CD4-positive, alpha-beta T cell treated with Interferon alpha-2 for 1 hour (primary cell): ENCODE measurements at regions not wholly inside any gene's neighbourhood (a gene's known extent, or its start where the extent isn't known, plus 50 kb on each side); places are given as distances from the start of the nearest gene placed in this dataset.
A peak's percentile ranks its signal among the peaks of the same experiment; 100 is the strongest.

Experiments used
- DNase-seq, 2 donors: peaks; one replicate each; pipeline ENCODE4 v3.0.0-alpha.2; 2020 to 2022

DNA sequence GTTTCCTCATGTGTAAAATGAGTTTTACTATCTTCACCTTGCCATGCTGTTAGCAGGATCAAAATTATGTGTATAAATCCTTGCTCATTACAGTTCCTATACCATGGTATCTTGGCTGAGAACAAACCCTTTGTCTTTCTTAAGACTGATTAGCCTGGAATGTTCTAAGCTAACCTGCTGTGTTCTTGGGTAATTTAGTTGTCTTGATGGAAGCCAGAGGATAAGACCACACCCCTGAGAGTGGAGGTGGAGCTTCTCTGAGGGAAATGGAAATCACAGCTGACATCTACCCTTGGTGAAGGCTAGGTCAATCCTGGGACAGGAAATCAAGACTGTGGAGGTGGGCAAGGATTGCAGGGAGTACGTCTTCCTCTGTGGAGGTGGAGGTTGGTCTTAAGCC, 206.1 kb upstream of the ARHGAP20 start:
- DNase-seq: no peak

DNA sequence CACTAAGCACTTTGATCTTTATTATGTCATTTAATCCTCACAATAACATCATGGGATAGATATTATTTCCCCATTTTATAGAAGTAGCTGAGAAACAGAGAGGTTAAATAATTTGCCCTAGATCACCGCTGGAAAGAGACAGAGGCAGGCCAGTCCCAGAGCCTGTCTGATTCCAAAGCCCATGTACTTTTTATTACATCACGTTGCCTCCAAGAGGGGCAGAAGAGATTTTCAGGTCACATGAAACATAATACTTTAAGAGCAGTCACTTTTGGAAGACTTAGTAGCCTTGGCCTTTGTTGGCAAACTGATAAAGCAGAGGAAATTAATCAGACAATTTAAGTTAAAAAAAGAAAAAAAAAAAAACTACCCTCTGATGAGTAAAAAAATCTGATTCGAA, 200.2 kb upstream of the ARHGAP20 start:
- no peak for DNase-seq

DNA sequence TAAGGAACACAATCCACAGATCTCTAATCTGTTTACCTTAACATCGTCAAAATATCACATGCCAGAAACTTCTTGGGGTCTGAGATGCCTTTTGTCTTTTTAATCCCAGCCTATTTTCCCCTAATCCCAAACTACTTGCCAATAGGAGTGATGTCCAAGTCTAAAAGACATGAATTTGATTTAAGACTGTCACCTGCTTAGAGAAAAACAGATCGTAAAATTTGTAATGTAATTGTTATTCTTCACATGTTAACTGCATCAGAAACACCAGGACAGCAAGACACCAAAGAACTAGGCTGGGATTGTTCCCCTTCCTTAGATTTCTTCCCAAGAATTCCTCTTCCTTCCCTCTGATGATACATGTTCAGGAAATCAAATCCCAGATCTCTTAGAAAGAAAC, 198.1 kb upstream of the ARHGAP20 start:
- no peak for DNase-seq

DNA sequence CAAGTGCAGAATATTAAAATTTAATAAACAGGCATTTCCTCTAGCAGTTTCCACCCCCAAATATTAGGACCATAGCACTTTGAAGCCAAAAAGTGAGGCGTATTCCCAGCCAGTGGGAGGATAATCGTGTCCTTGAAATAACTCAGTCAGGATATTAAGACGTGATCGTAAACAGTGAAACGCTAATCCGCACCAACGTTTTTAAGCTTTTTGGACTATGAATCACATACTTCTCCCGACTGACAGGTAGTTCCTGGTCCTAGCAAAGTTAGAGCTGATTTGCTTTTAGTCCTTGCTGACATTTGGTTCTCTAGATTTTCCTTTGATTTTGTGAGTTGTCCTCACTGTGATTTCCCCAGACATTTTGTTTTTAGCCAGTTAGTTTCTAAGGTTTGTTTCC, 197.1 kb upstream of the ARHGAP20 start:
- no peak for DNase-seq

DNA sequence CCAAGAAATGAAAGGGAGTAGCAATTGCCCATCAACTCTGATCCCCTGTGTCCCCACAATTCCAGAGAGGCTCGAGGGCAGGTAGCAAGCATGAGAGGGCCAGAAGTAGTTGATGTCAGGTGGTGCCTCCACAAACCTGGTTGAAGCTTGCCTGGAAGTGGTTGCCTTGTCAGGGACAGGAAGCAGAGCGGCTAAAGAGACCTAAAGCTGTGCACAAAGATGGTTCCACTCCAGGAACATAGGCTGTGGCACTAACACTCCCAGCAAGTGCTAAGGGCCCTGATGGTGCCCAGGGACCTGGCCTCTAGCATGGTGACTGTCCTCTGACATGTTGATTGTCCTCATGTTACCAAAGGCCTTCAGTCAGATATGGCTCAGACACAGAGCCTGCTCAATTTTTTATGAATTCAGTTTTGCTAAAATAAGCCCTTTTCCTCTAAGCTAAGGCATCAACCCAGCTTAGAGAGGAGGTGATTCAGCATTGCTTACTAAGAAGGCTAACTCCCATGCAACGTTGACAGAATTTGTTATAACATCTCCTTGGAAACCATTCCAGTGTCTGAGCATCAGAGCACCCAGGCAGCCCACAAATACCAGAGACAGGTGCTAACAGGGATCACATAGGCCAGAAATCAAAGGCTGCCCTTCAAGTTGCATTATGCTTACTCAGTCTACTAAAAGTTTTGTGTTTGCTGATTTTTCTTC, 196.3 kb upstream of the ARHGAP20 start:
- DNase-seq: no peak

DNA sequence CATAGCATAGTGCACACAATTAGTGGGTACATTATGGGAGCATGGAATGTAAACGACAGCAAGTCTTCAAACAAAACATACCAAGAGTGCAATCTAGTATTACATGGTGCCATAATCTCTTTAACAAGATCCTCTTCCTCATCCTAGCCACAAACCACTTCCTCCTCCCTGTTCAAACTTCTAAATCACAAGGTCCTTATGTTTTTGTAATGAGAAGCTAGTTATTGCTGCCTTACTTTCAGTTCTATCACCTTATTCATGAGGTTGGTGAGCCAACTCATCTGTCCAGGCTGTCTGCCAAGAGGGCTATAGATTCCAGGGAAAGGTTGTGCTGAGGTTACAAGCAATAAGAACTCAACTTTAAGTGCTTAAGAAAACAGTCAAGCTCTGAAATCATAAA, 195.4 kb upstream of the ARHGAP20 start:
- DNase-seq: peak; percentile 6 to 30

DNA sequence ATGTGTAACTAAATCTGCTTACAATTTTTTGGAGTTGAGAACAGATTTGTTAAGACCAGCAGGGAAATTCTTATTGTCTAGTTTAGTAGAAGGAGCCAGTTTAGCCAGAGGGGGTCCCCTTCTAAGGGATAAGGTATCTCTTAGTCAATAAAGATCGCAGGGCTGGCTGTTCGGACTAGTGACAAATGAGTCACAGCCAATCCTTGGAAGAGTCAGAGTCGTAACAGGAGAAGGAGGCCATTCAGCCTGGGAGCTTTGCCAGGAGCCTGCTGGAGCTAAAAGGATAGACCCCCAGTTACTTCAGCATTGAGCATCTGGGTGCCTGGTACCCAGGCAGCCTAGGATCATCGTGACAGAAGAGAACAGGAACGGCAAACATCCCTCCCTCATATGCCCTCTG, 191.6 kb upstream of the ARHGAP20 start:
- DNase-seq: no peak

DNA sequence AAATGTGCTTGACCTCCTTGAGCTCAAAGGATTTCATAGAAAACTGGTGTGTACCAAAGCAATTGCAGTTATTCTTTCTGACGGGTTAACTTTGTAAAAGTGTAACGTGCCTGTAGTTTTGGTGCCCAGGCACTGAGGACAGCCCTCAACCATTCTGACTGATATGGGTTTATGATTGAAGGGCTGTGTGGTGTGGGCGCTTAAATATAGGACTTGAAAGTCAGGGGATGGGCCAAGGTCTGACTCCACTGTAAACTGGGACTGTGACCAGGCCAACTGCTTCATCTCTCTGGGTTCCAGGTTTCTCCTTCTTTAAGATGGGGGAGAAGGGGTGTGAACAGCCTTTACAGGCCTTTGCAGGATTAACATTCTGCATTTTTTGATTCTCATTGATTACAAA, 191.1 kb upstream of the ARHGAP20 start:
- DNase-seq: no peak

DNA sequence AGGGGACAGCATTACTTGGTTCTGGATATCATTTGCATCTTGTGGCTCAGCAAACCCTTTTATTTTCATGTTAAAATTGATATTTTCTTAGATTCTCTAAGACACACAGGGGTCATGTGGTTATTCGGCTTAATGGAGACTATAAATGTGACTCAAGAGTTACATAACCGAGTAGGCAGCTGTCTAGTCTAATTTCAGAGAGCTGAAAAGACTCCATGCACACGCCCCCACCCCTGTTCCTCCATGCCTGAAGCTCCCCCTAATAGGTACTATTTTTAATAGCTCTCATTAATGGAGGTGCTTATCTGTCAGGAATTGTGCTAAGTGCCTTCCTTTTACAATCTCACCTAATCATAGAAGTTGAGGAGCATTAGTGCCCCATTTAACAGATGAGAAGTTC, 189.2 kb upstream of the ARHGAP20 start:
- DNase-seq: no peak

DNA sequence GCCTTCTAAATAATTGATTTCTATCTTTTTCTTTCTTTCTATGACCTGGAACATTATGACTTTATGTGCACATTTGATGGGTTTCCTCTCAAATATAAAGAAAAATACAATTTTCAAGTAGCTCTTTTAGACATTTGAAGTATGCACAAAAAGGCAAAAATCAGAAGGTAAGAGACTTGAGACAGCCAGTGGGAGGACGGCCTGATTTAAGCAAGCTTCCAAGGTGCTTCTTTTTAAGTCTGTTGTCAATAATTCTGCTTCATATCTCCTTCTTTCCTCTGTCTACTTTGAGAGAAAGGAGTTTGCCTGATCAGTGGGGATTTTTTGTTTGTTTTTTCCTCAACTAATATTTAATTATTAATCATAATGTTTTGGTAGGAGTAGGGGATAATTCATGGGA, 188.2 kb upstream of the ARHGAP20 start:
- no peak for DNase-seq

DNA sequence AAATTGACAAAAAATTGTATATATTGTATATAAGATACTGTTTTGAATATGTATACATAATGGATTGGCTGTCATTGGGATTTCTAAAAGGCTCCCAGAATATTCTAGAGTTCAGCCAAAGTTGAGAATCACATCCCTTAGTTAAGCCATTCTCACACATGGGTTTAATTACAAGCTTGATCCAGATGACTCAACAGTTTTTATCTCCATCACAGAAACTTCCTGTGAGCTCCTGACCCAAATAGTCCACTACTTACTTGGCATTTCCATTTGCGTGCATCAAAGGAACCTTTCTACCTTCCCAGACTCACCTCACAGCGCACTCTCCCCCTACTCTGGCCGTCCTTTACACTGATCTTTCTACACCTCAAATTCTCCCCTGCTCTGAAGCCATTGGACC, 184.8 kb upstream of the ARHGAP20 start:
- DNase-seq: no peak

DNA sequence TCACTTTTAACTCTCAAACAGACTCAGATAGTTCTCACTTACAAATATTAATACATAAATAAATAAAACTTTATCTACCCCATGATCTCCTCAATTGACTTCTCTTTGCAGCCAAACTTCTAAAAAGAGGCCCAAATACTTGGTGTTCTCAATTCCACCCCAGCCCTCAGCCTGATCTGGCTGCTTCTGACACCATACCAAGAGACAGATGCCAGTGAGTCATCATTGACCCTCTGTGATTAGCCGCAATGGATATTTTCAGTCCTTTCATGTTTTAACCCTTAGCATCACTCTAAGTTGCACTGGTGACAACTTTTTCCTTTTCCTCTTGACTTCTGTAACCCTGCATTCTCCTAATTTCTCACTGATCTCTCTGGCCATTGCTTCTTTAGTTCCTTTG, 184.1 kb upstream of the ARHGAP20 start:
- DNase-seq: no peak

DNA sequence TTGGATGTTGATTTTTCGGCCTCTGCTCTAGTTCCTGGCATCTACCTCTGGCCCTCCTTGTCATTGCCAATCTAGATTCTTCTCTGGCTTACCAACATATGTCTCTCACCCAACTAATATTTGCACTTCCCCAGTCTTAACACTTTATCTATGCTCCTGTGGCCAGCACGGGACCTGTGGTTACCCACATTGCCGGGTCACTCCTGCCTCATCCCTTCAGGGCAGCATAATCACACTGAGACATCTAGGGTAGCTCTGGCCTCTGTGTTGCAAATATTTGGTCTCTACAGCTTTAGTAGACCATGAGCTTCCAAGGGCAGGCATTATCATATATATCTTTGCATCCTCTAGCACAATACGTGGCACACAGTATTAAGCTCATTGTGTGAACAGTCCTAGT, 182.0 kb upstream of the ARHGAP20 start:
- no peak for DNase-seq

DNA sequence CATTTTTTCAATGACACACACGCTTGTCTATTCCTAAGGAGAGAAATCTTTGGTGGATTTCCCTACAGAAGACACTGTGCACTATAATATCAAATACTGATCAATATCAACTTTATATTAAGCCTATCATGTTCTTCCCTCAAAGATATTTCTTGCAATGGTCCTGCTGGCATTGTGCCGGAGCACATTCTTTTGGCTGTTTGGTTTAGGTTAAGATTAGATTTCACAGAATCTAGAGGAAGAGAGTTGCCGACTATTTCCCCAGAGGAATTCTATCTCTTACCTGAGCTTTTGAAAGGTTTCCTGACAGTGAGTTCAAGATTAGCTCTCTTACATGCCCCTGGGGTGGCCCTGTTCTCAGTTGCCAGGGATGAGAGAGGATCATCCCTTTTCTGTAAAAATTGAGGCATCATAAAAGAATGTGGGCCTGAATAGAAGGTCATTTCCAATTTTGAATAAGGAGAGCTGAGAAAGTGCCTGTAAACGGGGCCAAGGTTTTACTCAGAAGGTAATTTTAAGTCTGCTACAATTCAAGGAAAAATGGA, 180.6 kb upstream of the ARHGAP20 start:
- no peak for DNase-seq

DNA sequence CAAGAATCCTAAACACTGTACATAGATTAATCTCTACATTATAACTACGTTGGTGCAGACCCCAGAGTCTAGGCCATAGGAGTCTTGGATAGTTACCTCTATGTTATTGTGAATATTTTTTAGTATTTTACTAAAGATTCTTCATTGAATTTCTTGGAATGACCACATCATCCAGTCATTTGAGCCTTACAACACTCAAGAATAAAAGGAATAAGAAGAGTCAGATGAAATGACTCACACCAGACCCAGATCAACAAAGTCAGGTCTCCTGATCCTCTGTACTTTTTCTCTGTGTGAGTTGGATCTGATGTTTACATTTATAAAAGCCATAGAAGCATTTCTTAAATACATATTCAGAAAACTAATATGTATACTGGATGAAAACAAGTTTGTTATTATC, 179.2 kb upstream of the ARHGAP20 start:
- no peak for DNase-seq

DNA sequence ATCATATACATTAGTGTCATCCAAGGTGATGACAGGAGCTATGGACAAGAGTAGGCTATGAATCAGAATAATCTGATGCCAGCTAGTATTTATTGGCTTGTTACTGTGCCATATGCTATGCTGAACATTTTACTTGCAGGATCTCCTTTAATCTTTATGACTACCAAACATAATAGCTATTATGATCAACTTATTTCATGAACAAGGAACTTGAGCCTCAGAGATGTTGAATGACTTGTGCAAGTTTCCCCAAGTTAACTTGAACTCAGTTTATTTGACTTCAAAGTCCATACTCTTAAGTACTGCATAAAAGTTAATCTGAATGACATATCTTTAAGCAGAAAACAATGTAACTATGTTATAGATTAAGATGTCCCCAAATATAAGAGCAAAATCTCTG, 178.8 kb upstream of the ARHGAP20 start:
- no peak for DNase-seq

DNA sequence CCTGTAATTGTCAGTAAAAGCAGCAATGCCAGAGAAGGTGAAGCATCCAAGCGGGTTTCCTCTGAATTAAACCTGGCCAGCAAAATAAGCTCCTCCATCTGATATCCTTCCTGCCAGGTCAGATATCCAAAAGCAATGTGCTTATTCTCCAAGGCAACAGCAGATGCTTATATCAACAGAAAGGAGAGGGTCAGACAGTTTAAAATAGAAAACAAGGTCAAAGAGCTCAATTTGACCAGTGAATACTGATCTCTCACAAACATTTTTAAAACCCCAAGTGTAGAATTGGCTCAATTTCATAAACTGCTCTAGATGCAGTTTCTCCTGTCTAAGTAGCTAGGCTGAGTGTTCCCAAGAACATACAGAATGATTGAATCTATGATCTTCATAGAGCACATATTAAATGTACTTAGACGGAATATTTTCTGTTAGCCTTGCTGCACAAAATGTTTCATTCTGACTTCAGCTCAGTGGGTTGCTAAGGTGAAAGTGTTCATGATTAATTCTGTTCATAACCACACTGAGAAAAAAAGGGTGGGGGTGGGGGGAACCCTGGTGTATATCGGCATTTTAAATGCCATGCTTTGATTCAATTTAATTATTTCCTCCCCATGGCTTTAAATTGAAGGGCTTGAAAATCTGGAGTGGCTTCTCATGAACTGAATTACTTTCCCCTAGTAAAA, 174.2 kb upstream of the ARHGAP20 start:
- DNase-seq: no peak

DNA sequence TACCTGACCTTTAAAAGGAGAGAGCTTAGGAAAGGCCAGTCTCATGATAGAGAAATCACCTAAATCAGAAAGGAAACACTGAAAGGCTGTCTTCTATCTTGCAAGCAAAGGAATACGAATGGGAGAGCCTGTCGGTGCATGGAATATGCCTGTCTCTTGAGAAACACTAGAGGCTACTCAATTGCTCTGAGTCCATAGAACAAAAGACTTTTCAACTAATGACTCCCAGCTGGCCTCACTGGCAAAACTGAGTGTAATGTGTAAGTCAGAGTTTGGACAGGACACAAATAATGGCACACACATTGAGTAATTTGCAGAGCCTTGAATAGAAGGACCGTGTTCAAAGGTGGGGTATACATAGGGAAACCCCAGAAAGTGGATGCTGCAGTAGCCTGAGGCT, 171.0 kb upstream of the ARHGAP20 start:
- no peak for DNase-seq

DNA sequence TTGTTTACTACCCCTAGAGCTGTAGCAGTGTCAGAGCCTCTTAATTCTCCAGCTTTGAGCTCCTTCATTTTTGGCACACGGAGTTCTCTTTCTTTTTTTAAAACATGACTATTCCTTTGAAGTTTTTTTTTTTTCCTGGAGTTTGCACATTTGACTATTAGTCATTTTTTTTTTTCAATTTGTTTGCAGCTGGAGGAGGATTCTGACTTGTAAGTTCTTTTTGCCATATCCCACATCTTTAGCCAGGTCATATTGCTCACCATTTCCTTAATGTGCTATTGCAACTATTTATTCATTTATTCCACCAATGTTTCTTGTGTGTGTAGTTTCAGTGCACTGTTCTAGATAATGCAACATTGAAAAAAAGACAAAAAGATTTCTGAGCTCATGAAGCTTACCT, 166.3 kb upstream of the ARHGAP20 start:
- no peak for DNase-seq

DNA sequence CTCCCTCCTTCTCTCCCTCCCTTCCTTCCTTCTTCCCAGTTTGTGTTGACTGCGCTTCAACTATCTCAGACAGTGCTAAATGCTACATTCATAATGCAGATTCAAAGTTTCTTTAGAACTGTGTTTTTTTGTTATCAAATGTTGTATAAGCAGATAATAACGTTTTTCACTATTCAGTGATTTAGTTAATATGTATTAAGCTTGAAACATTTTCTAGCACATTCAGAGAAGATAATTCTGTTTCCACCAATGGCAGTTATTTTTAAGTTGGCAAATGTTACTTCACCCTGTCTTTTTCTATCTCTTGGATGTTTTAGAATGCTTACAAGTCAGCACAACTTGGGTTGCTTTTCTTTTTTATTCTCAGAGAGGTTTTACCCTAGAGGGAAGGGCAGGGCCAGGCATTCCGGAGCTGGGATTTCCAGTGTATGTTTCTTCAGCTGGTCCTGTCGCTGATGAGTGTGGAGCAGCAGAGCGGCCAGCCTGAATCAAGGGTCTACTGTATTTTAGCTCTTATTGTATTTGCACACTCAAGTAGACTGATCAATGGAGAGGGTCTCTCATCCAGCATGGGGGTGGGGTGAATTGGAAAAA, 162.3 kb upstream of the ARHGAP20 start:
- DNase-seq: no peak

DNA sequence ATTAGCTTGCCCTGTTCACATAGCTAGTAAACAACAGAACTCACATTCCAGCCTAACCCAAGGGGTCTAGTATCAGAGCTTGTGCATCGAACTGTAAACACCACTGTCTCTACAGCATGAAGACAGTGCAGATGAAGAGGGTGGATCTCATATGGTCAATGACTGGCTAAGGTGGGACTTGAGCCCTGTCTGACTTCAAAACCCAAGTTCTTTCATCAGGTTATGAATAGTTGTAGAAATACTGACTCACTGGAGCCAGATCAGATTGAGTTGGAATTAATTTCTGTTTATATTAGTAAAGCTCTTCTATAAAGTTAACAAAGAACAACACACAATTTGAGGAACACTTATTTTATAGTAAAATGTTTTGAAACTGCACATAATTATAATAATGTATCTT, 161.7 kb upstream of the ARHGAP20 start:
- DNase-seq: no peak

DNA sequence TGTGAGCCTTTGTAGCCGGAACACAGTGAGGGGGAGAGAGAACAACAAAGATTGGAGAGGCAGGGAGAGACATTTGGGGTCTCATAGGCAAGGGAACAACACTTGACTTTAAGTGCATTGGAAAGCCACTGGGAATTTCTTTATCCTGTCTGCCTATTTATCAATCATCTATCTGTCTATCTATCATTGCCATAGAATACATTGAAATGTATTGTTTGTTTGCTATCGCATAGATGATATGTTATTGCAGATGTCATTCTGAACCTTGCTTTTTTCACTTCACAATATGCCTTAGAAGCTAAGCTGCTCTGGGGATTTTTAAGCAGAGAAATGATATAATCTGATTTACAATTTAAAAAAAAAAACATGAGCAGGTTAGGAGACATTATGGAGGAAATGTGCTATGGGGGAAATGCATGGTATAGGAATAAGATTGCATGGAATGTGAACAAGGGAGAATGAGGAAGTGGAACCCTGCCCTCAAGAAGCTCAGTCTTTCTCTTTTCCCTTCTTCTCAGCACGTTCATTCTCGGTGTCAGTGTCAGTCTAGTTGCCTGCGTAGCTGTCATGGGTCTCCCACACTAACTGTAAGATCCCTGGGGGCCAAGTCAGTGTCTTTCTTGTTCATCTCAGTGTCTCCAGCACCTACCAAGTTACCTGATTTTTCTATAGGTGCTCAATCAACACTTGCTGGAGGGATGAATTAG, 158.7 kb upstream of the ARHGAP20 start:
- no peak for DNase-seq

DNA sequence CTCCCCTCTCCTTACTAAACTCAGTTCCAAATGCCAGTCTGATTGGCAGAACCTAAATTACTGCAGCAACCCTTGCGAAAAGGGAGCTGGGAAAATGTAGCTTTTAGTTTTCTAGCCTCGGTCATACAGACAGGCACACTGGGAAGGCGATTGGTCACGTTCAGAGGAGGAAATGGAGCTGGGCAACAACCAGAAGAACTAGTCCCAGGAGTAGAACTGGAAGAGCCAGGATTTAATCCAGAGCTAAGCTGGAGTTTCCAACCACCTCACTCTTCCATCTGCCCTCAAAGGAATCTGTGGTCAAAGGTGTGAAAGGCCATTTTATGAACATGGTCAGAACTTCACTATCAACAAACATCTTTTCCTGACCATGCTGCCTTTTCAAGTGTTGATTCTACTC, 155.7 kb upstream of the ARHGAP20 start:
- DNase-seq: no peak

DNA sequence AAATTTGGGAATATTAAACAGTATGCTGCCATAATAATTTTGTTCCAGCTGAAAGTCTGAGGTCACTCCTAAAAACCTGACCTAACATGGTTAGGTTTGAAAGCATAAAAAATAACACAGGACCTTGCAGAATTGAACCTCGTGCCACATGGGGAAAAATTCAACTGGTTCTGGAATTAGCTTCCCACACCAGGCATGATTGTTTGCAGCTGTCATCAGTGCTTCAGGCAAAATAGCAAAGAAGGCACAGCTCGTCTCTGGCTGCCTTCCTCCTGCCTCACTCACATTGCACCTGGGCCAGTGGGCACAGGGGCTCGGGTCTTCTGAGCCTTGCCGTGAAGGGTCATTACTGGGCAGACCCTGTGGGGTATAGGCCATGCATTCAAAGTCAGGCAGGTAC, 153.8 kb upstream of the ARHGAP20 start:
- no peak for DNase-seq
